HEK293 (cell line): ENCODE measurements at regions not wholly inside any gene's neighbourhood (a gene's known extent, or its start where the extent isn't known, plus 50 kb on each side); places are given as distances from the start of the nearest gene placed in this dataset.

Source experiments
- CTCF ChIA-PET: fragments of 350-600 bp; formaldehyde crosslinking; extraction: SDS; loops from one replicate; lab custom pipeline; 2021; ENCODE audit warnings: antibody characterized with exemption; lab: Yijun Ruan, JAX
- POLR2A ChIA-PET: fragments of 300-600 bp; formaldehyde crosslinking; extraction: SDS; loops from one replicate; lab custom pipeline; 2020; ENCODE audit warnings: antibody characterized with exemption, inconsistent platforms; lab: Yijun Ruan, JAX
- H3K27ac ChIP-seq: fragments of 200-500 bp; sonication (Bioruptor generic); 2 replicates; pipeline ENCODE4 v1.5.1; 2014; ENCODE audit warnings: low read depth, low read length, control low read depth, inconsistent platforms; ENCODE audit errors: extremely low read depth
- H3K36me3 ChIP-seq, 2 experiments: fragments of 200-500 bp in 1 of 2; sonication (Bioruptor generic) in 1 of 2; 1 replicate in 1 of 2; 2 replicates in 1 of 2; pipeline ENCODE4 v1.5.1; 2014 to 2017; ENCODE audit warnings: inconsistent platforms in 2 of 2, low read length in 2 of 2; ENCODE audit not compliant: control insufficient read depth in 2 of 2, insufficient read depth in 1 of 2
- H3K4me1 ChIP-seq: fragments of 200-500 bp; sonication (Bioruptor generic); 2 replicates; pipeline ENCODE4 v1.5.1; 2014; ENCODE audit warnings: mild to moderate bottlenecking, low read length, inconsistent platforms; ENCODE audit not compliant: control insufficient read depth, insufficient read depth
- H3K4me3 ChIP-seq: 2 replicates; pipeline ENCODE4 v1.5.1; 2011; ENCODE audit warnings: low read depth, mild to moderate bottlenecking, control low read depth, low read length, moderate library complexity
- H3K9me3 ChIP-seq: fragments of 200-500 bp; sonication (Bioruptor generic); 2 replicates; pipeline ENCODE4 v1.5.1; 2014; ENCODE audit warnings: low read depth, low read length, inconsistent platforms; ENCODE audit not compliant: control insufficient read depth, insufficient read depth
- EGR2 ChIP-seq: fragments of 450-650 bp; formaldehyde crosslinking; IDR thresholded peaks from 2 replicates; pipeline ENCODE4 v1.5.1; 2016; ENCODE audit warnings: low read depth, missing biosample characterization, missing genetic modification characterization
- GFI1B ChIP-seq: fragments of 450-650 bp; formaldehyde crosslinking; IDR thresholded peaks from 2 replicates; pipeline ENCODE4 v1.5.1; 2016; ENCODE audit warnings: missing biosample characterization, missing genetic modification characterization
- HIC1 ChIP-seq: fragments of 450-650 bp; formaldehyde crosslinking; IDR thresholded peaks from 2 replicates; pipeline ENCODE4 v1.5.1; 2016; ENCODE audit warnings: missing biosample characterization, missing genetic modification characterization
- PRDM2 ChIP-seq: fragments of 450-650 bp; formaldehyde crosslinking; IDR thresholded peaks from 2 replicates; pipeline ENCODE4 v1.5.1; 2016; ENCODE audit warnings: missing biosample characterization, missing genetic modification characterization, borderline replicate concordance
- PRDM4 ChIP-seq: fragments of 450-650 bp; formaldehyde crosslinking; IDR thresholded peaks from 2 replicates; pipeline ENCODE4 v1.5.1; 2017; ENCODE audit warnings: missing biosample characterization, missing genetic modification characterization
- SP3 ChIP-seq: fragments of 450-650 bp; formaldehyde crosslinking; IDR thresholded peaks from 2 replicates; pipeline ENCODE4 v1.5.1; 2016; ENCODE audit warnings: missing biosample characterization, missing genetic modification characterization
- ZFHX2 ChIP-seq: fragments of 450-650 bp; formaldehyde crosslinking; conservative IDR thresholded peaks from 2 replicates; pipeline ENCODE4 v1.5.1; 2016; ENCODE audit warnings: missing biosample characterization, missing genetic modification characterization
- ZNF23 ChIP-seq: fragments of 450-650 bp; formaldehyde crosslinking; IDR thresholded peaks from 2 replicates; pipeline ENCODE4 v1.5.1; 2016; ENCODE audit warnings: missing biosample characterization, missing genetic modification characterization, borderline replicate concordance
- ZNF302 ChIP-seq: fragments of 450-650 bp; formaldehyde crosslinking; IDR thresholded peaks from 2 replicates; pipeline ENCODE4 v1.5.1; 2016; ENCODE audit warnings: missing biosample characterization, missing genetic modification characterization, low read depth
- ZNF404 ChIP-seq: fragments of 450-650 bp; formaldehyde crosslinking; IDR thresholded peaks from 2 replicates; pipeline ENCODE4 v1.5.1; 2017; ENCODE audit warnings: missing biosample characterization, missing genetic modification characterization
- ZNF416 ChIP-seq: fragments of 450-650 bp; formaldehyde crosslinking; IDR thresholded peaks from 2 replicates; pipeline ENCODE4 v1.5.1; 2016; ENCODE audit warnings: missing biosample characterization, missing genetic modification characterization
- ZNF521 ChIP-seq: fragments of 450-650 bp; formaldehyde crosslinking; IDR thresholded peaks from 2 replicates; pipeline ENCODE4 v1.5.1; 2017; ENCODE audit warnings: missing biosample characterization, mild to moderate bottlenecking, missing genetic modification characterization
- ZNF560 ChIP-seq: fragments of 450-650 bp; formaldehyde crosslinking; IDR thresholded peaks from 2 replicates; pipeline ENCODE4 v1.5.1; 2017; ENCODE audit warnings: missing biosample characterization, missing genetic modification characterization, borderline replicate concordance
- ZNF654 ChIP-seq: fragments of 450-650 bp; formaldehyde crosslinking; IDR thresholded peaks from 2 replicates; pipeline ENCODE4 v1.5.1; 2016; ENCODE audit warnings: low read depth, missing biosample characterization, missing genetic modification characterization

- TF ChIP-seq GFI1B (tag by site-specific recombination): no peak
- TF ChIP-seq, all 188 proteins: peak for 0
- CTCF ChIA-PET: no interaction called here
- H3K4me3 ChIP-seq: no peak overlapping the region
- no peaks in the 10 kb centered on the region for H3K36me3 ChIP-seq
- H3K27ac ChIP-seq: no peak overlapping the region
- no peaks in the 10 kb centered on the region for H3K9me3 ChIP-seq
- POLR2A ChIA-PET: no interaction called here
- no peaks in the 10 kb centered on the region for H3K4me1 ChIP-seq
Measured at GRCh38 chr2:56743807-56744206, 560.0 kb downstream of the CCDC85A start.

- ChIA-PET CTCF (interaction anchor here (0.6 to 1.9 kb wide), 11 partner anchors 17 to 925 kb away, joined by 3 to 11 read pairs (median 3); partner anchors contain the start of gene CCDC85A), POLR2A (no interaction called here)
- TF ChIP-seq ZNF654: peak; percentile 40
- TF ChIP-seq HIC1 (tag by site-specific recombination): no peak
- H3K27ac ChIP-seq: no peak overlapping the region
- H3K9me3 ChIP-seq: no peaks in the 10 kb centered on the region
- H3K4me1 ChIP-seq: no peaks in the 10 kb centered on the region
- no peak overlapping the region for H3K4me3 ChIP-seq
- H3K36me3 ChIP-seq: no peaks in the 10 kb centered on the region
Measured at GRCh38 chr2:56749152-56749752, 565.5 kb downstream of the CCDC85A start.

GRCh38 chr2:56753182-56753581 is 569.4 kb downstream of the CCDC85A start:
- TF ChIP-seq SP3: no peak
- TF ChIP-seq EGR2: no peak
- TF ChIP-seq ZNF404 (tag by site-specific recombination): no peak
- TF ChIP-seq ZNF302: no peak
- TF ChIP-seq ZNF23: no peak
- no peak for TF ChIP-seq ZFHX2 (tag by site-specific recombination)
- no peak for TF ChIP-seq ZNF416 (tag by site-specific recombination)
- TF ChIP-seq PRDM2 (tag by site-specific recombination): no peak
- TF ChIP-seq ZNF560 (tag by site-specific recombination): no peak
- TF ChIP-seq PRDM4 (tag by site-specific recombination): no peak
- TF ChIP-seq ZNF521 (tag by site-specific recombination): no peak
- TF ChIP-seq, all 188 proteins: peak for 0
- CTCF ChIA-PET: no interaction called here

More at GRCh38 chr2:56753182-56753581, 569.4 kb downstream of the CCDC85A start:
- no peaks in the 10 kb centered on the region for H3K4me1 ChIP-seq
- no peaks in the 10 kb centered on the region for H3K9me3 ChIP-seq
- H3K36me3 ChIP-seq: no peaks in the 10 kb centered on the region
- no peak overlapping the region for H3K4me3 ChIP-seq
- no peak overlapping the region for H3K27ac ChIP-seq
- POLR2A ChIA-PET: no interaction called here
